NCI-H748 (cell line): ENCODE measurements at regions not wholly inside any gene's neighbourhood (a gene's known extent, or its start where the extent isn't known, plus 50 kb on each side); places are given as distances from the start of the nearest gene placed in this dataset.

Experiments
- DNase-seq: peaks from one replicate; lab custom pipeline; 2025; ENCODE audit not compliant: unreplicated experiment; lab: John Stamatoyannopoulos, UW

- peak; percentile 13 for DNase-seq
These were observed 293.0 kb upstream of the PLXNA2 start for GRCh38 chr1:208537198-208537597.

- no peak for DNase-seq
These were observed 293.9 kb upstream of the PLXNA2 start for GRCh38 chr1:208538078-208538477.

- peak; percentile 61 for DNase-seq
These were observed 294.4 kb upstream of the PLXNA2 start for GRCh38 chr1:208538587-208538986.

GRCh38 chr1:208540724-208541123 is 296.5 kb upstream of the PLXNA2 start:
- no peak for DNase-seq

DNA sequence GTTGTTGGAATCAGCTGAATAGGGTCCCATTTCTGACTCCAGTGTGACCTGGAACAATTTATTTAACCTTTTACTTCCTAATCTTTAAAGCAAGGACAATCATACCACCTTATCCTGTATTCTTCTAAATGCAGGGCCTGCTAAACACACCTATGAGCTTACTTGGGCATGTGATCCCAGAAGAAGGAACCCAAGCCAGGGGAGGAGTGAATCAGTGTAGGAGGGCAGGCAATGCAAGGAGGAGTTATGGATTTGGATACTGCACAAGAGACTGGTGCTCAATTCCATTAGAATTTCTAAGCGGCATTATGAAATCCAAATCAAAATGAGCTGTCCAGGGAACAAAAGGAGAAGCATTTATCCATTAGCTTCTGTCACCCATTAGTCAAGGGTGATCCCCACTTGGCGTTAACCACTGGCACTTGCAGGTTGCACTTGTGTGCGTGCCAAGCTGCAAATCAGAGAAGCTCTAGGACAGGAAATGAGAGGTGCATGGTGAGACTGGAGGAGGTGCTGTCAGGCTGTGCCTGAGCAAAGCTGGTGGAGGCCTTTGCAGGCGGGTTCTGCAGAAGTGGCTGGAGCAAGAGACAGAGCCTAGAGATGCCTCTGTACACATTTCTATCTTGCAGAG is 297.2 kb upstream of the PLXNA2 start:
- no peak for DNase-seq

- DNase-seq = no peak
These were observed 298.1 kb upstream of the PLXNA2 start for GRCh38 chr1:208542309-208542708.

- DNase-seq = no peak
These were observed 299.9 kb upstream of the PLXNA2 start for GRCh38 chr1:208544053-208544452.

- no peak for DNase-seq
These were observed 300.6 kb upstream of the PLXNA2 start for GRCh38 chr1:208544794-208545193.

DNA sequence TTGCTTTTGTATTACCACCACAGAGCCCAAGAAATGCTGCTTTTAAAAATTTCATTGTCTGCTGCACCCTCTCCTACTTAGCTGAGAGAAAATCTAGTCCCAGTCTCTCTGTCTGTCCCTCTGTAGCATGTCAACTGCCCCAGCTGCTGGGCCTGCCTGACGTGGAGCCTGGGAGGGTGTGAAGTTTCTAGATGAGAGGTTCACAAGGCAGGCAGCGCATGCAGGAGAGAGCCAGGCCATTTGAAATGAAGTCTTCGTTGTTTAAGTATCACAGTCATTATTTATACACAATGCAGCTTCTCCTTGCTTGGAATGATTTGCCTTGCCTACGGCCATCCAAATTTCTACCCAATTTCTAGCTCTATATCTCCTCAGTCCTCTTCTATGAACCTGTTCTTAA is 306.8 kb upstream of the PLXNA2 start:
- no peak for DNase-seq

DNA sequence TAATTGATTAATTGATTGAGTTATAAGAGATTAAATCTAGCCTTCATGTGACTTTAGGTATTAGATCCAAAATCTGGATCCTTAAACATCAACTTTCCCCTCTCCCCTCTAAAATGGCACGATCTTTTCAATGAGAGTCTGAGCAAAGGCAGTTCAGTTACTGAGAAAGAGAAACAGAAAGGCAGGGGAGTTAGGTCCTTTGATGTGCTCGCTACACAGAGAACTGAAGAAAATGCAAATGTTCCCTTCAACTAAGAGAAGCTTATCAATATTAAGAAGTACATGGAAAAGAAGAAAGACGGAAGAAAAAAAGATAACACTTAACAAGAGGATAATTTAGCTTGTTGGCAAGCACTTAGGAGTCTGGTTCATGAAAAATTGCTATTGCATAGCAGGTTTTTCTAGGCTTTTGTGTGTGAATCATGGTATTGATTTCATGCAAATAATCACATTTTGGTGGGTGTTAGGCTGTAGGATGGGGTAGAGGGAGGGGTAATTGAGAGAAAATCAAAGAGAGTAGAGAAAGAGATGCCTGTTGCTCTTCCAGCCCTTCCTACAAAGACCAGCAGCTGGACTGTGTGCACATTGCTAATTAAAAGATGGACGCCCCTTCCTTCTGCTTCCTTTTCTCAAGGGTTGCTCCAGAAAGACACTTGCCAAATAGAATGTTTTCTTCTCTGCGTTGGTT is 307.6 kb upstream of the PLXNA2 start:
- DNase-seq = no peak

GRCh38 chr1:208552928-208553327 is 308.7 kb upstream of the PLXNA2 start:
- DNase-seq = no peak

- no peak for DNase-seq
These were observed 312.3 kb upstream of the PLXNA2 start for GRCh38 chr1:208556461-208556860.

DNA sequence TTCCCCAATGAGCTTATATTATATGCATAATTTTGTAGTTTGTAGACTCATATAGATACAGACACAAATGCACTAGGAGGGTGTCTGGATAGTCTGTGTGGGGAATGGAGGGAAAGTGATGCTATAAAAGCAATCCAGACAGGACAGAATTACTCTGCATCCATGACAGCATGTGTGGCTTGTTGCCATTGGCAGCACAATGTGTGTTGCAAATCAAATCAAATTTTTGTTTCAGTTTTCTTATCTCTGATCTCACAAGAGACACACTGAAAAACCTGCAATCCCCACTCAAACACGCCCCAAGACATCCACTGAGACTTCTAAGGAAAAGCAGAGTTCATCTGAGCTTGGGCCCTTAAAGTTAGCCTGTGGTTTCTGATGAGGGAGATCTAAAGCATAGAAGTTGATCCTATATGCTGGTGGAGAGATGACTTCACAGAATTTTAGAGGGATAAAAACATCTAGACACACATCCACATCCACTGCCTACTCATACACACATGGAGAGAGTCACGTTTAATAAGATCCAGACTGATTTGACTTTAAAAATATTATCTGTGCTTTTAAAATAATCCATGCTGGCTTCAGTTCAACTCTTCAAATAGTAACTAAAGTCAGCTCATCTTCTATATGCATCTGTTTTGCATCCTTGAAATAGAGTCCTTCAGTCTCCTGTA is 313.0 kb upstream of the PLXNA2 start:
- no peak for DNase-seq

DNA sequence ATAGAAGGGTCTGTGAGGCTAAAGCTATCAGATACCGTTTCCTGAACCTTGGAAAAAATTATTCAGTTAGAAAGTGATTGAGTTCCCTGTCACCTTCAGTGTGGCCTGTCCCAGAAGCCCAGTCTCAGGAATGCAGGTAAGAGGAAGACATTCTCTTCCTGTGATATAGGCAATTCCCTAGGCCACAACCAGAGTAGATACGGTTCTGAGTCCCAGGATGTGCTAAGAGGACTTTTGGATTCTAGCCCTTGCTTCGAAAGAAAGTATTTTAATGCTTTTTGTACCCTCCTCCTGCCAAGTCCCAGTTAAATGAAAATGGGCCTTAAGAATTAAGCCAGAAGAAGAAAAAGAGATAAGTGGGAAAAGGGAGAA is 313.5 kb upstream of the PLXNA2 start:
- DNase-seq = no peak

- peak; percentile 35 for DNase-seq
These were observed 315.6 kb upstream of the PLXNA2 start for GRCh38 chr1:208559597-208560329.

- no peak for DNase-seq
These were observed 318.2 kb upstream of the PLXNA2 start for GRCh38 chr1:208562151-208562960.

DNA sequence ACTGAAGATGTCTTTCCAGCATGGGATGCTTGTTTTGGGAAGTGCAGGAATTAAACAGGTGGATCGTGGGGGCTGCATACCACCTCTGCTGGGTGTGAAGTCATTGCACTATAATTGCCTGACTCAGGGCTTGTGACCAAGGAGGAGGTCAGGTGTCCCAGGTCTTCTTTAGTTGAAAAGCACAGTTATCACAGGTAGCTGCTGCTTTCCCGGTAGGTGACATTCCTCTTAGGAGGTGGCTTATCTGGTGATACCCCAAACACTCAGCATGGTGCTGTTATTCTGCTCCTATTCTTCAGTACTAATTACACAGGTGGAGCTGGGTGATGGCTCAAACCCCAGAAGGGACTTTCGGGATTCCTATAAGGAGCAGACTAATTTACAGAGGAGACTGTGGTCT is 320.3 kb upstream of the PLXNA2 start:
- DNase-seq = no peak

GRCh38 chr1:208565756-208566440 is 321.7 kb upstream of the PLXNA2 start:
- DNase-seq = no peak

- DNase-seq = no peak
These were observed 325.0 kb upstream of the PLXNA2 start for GRCh38 chr1:208569181-208569580.

- no peak for DNase-seq
These were observed 326.2 kb upstream of the PLXNA2 start for GRCh38 chr1:208570362-208570761.
